ENCODE measurements at regions not wholly inside any gene's neighbourhood (a gene's known extent, or its start where the extent isn't known, plus 50 kb on each side); places are given as distances from the start of the nearest gene placed in this dataset.

DNA sequence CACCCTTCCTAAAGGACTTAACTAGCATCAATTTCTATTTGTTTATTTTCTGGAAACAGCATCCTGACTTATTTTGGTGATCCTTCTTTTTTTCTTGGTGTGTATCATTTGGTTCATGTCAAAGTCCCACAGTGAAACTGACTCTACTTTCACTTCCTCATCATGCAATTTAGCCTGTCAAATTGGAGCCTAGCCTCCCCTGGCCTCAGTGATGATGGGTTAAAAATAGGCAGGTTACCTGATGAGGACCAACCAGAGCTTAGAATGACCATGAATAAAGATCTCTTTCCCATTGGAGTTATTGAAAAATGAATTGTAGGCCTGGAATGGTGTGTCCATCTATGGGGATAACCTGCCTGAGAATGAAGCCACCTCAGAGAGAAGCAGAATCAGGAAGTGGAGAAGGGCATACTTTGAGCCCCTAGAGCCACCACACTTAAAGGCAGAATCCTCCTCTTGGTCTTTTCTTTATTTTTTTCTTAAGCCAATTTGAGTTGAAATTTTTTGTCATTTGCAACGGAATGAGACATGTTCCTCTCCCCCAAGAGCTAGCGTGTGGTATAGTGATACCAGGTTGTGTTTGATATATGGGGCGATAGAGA lies 105.6 kb downstream of the BTBD3 start:
- DNase-seq, result no peak

- DNase-seq, result no peak
These were observed 111.1 kb downstream of the BTBD3 start for GRCh38 chr20:12028771-12029170.

- no peak for DNase-seq
These were observed 112.8 kb downstream of the BTBD3 start for GRCh38 chr20:12030470-12030869.

DNA sequence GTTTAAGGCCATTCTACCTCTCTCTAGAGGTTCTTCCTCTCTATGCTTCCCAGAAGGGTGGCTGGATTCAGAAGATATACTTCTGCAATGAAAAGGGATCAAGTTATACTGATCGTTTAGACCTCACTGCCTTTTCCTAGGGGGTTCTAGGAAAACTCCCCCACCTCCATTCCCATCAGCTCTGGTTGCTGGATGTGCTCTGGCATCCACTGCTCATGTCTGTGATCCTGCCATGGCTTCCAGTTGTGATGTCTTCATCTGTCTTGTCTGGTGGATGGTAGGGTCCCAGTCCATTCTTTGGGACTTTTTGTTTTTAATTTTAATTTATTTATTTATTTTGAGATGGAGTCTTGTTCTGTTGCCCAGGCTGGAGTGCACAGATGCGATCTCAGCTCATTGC lies 118.4 kb downstream of the BTBD3 start:
- no peak for DNase-seq

- no peak for DNase-seq
These were observed 119.8 kb downstream of the BTBD3 start for GRCh38 chr20:12037521-12037920.

GRCh38 chr20:12040261-12040660 lies 122.6 kb downstream of the BTBD3 start:
- DNase-seq, result no peak

- DNase-seq, result no peak
These were observed 127.3 kb downstream of the BTBD3 start for GRCh38 chr20:12044969-12045368.

DNA sequence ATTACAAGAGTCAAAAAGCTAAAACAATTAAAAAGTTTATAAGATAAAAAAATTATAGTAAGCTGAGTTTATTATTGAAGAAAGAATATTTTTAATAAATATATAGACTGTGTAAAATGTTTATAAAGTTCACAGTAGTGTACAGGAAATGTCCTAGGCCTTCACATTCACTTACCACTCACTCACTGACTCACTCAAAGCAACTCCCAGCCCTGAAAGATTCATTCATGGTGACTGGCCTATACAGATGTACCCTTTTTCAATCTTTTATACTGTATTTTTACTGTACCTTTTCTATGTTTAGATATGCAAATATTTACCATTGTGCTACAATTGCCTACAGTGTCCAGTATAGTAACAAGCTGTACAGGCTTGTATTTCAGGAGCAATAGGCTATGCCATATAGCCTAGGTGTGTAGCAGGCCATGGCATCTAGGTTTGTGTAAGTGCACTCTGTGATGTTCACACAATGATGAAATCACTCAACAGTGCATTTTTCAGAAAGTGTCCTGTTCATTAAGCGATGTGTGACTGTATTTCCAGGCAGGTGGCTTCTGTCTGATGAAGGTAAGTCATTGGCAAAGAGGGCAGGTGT lies 130.2 kb downstream of the BTBD3 start:
- no peak for DNase-seq

GRCh38 chr20:12049125-12049524 lies 131.4 kb downstream of the BTBD3 start:
- DNase-seq, result no peak

DNA sequence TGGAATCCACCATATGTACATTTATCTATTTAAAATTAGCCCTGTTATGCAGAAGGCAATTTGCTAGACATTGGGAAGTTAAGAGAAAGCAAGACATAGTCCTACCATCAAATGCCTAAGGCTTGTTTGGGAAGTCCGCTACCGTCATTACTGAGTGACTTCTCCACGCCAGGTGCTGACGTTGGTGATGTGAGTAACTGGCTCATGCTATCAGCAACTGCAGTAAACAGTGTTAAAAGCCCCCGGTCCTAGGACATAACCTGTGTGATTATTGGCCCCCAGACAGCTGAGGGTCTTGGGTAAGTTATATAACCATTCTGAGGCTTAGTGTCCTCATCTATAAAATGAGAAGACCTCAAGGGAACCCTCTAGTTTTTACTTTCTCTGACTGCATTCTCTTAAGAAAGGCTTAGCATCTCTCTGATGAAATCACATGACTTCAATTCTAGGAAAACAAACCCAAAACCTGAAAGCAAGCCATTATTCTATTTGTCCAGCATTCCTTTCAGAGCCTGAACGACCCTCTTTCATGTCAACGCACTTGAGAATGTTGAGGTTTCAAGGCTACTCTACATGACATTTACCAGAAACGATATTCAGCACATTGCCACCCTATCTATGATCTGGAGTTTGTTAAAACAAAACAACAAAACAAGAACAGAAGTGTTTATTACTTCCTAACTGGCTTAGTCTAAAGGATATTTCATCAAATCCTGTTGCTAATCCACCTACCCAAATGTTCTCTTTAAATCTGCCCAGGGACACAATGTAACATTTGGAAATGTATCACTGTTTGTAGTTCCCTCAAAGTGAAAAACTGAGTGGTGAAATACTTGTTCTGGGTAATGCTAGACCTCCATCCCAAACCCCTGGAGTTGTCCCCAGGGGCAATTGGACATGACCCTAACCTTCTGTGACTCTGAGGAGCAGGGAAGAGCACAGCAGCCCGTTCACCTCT lies 133.8 kb downstream of the BTBD3 start:
- DNase-seq, result no peak

DNA sequence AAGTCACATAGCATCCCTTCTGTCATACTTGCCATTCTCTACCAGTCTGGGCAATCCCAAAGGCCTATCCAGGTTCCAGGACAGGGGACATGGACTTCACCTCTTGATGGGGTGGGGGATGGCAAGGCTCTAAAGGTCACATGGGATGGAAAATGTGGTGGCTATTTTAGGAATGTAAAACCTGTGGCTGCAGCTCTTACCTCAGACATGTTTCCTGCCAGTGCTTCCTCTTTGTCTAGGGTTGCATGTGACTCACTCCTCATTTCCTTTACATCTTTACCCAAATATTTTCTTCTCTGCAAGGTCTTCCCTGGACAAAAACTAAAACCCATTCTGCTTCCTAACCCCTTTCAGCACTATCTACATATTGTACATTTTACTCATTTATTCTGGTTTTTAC lies 135.7 kb downstream of the BTBD3 start:
- no peak for DNase-seq

- DNase-seq, result no peak
These were observed 136.9 kb downstream of the BTBD3 start for GRCh38 chr20:12054556-12054955.

DNA sequence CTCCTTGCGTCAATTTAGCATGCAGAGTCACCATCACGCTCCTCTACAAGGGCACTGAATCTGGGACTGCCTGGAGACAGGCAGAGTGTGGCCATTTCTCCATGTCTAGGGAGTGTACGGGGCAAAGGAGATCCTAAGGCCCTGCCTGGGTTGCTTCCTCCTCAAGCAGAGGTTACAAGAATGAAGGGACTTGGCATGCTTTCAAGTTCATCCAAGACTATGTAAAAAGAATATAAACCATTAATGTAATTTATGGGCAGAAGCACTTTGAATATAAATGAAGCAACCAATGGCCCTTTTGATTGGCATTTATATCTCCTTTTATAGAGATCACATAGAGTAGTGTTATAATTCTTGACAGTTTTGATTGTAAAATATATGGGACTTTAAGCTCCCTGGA lies 137.5 kb downstream of the BTBD3 start:
- no peak for DNase-seq

GRCh38 chr20:12056839-12057238 lies 139.1 kb downstream of the BTBD3 start:
- DNase-seq, result no peak

DNA sequence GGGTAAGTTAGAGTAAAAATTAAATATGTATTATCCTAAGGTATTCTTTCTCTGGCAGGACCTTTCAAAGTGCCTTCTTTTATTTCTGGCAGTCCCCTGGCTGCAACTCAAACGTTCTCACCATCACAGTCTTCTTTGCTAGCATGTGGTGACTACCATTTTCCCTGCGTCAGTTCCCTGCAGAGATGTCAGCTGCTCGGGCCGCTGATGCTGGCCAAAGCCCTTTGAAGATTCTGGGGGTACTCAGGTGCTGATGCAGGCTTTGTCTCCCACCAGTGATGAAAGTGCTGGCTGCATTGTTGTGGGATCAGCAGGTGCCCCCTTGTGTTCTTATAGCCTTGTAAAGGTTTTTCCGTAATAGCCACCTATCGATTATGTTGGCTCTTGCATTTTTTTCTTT lies 140.1 kb downstream of the BTBD3 start:
- no peak for DNase-seq

DNA sequence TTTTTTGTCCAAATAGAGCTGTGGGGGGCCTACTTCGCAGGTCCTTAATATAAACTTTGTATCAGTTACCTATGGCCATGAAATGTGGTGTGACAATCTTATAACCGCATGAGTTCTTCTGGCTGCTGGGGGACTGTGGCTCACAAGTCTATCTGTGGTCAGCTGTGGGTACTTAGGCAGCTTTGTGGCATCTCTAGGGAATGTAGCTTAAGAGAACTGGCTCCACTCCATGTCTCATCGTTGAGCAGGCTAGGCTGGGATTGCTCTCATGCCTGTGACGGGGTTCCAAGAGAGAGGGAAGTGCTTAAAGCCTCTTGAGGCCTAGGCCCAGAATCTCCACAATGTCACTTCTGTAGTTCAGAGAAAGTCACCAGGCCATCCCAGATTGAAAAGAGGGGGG lies 140.5 kb downstream of the BTBD3 start:
- DNase-seq, result no peak

DNA sequence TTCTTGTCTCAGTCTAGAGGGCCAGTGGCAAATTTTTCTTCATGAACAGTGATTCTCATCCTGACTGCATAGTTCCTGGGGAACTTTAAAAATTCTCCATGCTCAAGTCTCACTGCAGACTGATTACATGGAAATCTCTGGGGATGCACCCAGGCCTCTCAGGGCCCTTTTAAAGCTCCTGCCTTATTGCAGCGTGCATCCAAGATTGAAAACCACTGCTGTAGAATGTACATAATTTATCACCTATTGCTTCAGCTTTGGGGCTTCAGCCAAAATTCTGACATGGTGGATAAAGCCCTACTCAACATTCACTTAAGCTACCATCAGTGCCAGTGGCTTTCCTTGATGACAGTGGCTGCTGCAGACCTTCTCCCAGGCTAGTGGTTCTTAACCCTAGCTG lies 143.8 kb downstream of the BTBD3 start:
- no peak for DNase-seq

DNA sequence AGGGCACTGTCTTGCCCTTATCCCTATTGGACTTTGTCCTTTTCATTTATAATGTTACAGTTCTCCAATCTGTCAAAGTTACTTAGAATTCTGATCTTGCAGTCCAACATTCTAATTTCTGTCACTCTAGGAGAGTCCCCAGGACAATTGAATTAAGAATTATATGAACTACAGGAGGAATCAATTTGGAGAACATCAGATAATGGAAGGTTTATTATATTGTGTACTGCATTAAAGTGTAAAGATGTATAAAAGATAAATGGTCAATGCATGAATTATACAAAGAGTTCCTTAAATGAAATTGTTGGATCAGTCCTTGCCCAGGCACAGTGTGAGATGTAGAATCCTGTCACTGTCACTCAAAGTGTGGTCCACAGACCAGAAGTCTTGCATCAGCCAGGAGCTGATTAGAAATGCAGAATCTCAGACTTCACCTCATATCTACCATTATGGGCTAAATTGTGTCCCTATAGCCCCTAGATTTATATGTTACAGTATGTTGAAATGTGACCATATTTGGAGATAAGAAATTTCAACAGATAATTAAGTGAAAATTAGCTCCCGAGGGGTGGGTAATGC lies 145.5 kb downstream of the BTBD3 start:
- no peak for DNase-seq

GRCh38 chr20:12064540-12064939 lies 146.8 kb downstream of the BTBD3 start:
- DNase-seq, result no peak

DNA sequence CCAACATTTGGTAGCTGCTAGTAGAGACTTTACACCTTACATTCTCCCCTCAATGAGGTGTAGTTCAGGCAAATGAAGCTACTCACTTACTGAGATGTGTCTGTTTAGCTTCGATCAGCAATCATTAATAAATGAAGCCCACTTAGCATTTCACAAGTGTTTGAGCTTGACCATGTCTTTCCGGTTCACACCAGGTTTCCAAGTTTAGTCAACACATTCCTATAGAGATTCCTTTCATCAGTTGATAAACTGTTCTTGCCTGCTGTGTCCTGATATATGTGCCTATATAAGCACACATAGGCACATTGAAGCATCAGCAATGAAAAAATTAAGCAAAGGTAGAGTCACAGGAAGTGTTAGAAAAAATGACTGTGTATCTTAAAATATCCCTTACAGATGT lies 150.0 kb downstream of the BTBD3 start:
- no peak for DNase-seq

- DNase-seq, result no peak
These were observed 150.4 kb downstream of the BTBD3 start for GRCh38 chr20:12068121-12068520.

DNA sequence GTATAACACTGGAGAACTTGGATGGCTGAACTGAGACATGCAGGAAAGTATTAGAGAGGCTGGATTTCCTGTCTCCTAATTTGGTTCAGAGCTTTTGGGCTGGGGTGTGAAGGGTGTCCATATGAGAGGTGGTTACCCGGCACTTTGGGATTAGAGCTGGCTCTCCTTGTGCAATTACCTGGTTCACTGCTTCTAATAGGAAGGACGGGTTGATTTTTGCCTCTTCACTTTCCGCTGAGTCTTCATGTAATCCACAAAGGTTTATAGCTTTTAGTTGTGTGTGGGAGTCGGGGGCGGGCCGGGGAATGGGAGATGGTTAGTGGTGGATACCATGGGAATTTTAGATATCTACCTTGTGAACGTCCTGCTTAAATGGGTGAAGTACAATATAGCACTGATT lies 151.5 kb downstream of the BTBD3 start:
- DNase-seq, result no peak

DNA sequence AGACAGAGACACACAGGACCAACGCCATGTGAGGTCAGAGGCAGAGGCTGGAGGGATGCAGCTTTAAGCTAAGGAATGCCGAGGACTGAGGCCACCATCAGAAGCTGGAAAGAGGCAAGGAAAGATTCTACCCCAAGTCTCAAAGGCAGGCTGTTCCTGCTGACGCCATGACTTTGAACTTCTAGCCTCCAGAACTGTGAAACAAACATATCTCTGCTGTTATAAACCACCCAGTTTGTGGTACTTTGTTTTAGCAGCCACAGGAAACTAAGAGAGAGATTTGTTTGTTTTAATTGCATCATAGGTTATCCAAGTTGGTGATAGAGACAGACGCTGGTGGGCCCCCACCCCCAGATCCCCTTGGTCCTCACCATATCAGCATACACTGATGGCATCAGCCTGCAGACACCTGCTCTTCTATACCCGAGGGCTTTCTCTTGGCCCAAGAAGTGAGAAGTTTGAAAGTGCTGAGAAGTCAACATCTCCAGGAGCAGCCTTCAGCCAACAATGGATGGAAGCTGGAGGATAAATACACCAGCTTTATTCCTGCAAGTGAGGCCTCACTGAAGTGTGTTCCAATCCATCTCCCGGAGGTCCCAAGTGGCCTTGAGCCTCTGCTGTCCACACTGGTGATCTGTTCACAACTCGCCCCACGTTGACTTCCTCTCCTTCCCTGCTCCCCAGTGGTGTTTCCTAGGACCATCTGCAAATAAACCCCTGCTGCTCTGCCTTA lies 154.7 kb downstream of the BTBD3 start:
- no peak for DNase-seq
